ENCODE measurements at regions not wholly inside any gene's neighbourhood (a gene's known extent, or its start where the extent isn't known, plus 50 kb on each side); places are given as distances from the start of the nearest gene placed in this dataset.

DNA sequence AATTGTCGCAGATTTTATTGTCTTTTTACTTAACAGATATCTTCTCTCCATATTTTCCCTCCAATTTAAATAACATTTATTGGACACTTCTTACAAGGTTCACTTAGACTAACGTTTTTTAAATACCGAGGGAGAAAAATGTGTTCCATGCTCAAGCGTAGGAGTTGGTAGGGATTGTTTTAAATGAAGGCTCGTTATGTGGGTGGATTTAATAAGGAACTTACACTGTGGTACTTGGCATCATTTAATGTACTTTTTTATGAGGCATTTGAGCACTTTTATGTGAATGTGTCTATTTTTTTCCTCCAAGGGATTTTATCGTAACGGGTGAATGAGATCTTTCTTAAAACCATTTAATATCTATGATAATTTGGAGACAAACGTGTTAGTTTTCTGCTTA lies 125.0 kb upstream of the MTHFD1L start (continued):
- TF ChIP-seq CREB1 (CRISPR knock-in tag; IDR thresholded peaks at IDR 0.05; ENCODE audit: low read depth): no peak
- TF ChIP-seq EZH2 (IDR thresholded peaks at IDR 0.05; ENCODE audit: low read depth, unreplicated experiment): no peak
- TF ChIP-seq STAT1 (IDR thresholded peaks at IDR 0.05; ENCODE audit: unreplicated experiment): no peak
- no peak for TF ChIP-seq NANOG (IDR thresholded peaks at IDR 0.05; ENCODE audit: borderline replicate concordance)

DNA sequence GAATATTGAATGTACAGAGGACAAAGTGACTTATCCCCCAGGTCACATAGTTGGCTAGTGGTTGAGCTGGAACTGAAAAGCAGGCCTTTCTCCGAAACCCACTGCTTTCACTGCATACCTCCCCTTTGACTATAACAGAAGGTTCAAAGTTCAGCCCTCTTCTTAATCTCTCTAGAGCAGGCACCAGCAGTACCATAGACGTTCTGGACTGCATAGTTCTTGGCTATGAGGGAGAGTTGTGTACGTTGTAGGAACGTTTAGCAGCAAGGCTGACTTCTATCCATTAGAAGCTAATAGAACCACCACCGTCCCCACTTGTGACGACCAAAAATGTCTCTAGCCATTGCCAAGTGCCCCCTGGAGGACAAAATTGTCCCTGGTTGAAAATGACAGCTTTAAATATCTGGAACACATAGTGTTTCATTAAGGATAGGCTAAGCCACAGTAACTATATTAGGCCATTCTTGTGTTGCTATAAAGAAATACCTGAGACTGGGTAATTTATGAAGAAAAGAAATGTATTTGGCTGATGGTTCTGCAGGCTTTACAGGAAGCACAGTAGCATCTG lies 123.8 kb upstream of the MTHFD1L start:
- Mint-ChIP-seq H3K9me3 (no peaks in the 10 kb centered on the region), H3K4me1 (no peaks in the 10 kb centered on the region), H3K4me3 (no peak overlapping the region), H3K27ac (no peak overlapping the region), H3K36me3 (ENCODE audit: low read depth) (no peaks in the 10 kb centered on the region), H3K27me3 (ENCODE audit: insufficient read depth, low read depth, poor library complexity) (peaks cover 2% of the 10 kb centered on the region)
- Histone ChIP-seq H2AFZ (no peak overlapping the region), H3K4me3 (no peak overlapping the region), H3F3A (replicated peaks; ENCODE audit: low read depth) (no peaks in the 10 kb centered on the region), H3K36me3 (ENCODE audit: insufficient read depth) (no peaks in the 10 kb centered on the region), H3K79me2 (replicated peaks; ENCODE audit: insufficient read depth) (no peaks in the 10 kb centered on the region), H4K20me1 (replicated peaks; ENCODE audit: insufficient read depth) (no peaks in the 10 kb centered on the region), H3K9me2 (ENCODE audit: insufficient read depth) (no peaks in the 10 kb centered on the region), H3K4me2 (no peak overlapping the region), H3K27ac (ENCODE audit: low read depth) (no peak overlapping the region), H3K4me1 (ENCODE audit: insufficient read depth) (no peaks in the 10 kb centered on the region), H3K27me3 (ENCODE audit: insufficient read depth) (no peaks in the 10 kb centered on the region)
- DNase-seq (ENCODE audit: low spot score) (peak; percentile 68), ATAC-seq (peak; percentile 57; the same call in 2 of the 3 replicates)
- TF ChIP-seq, protein P1, sequence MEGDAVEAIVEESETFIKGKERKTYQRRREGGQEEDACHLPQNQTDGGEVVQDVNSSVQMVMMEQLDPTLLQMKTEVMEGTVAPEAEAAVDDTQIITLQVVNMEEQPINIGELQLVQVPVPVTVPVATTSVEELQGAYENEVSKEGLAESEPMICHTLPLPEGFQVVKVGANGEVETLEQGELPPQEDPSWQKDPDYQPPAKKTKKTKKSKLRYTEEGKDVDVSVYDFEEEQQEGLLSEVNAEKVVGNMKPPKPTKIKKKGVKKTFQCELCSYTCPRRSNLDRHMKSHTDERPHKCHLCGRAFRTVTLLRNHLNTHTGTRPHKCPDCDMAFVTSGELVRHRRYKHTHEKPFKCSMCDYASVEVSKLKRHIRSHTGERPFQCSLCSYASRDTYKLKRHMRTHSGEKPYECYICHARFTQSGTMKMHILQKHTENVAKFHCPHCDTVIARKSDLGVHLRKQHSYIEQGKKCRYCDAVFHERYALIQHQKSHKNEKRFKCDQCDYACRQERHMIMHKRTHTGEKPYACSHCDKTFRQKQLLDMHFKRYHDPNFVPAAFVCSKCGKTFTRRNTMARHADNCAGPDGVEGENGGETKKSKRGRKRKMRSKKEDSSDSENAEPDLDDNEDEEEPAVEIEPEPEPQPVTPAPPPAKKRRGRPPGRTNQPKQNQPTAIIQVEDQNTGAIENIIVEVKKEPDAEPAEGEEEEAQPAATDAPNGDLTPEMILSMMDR (conservative IDR thresholded peaks at IDR 0.05; ENCODE audit: low read depth in 2 of 2): peak; percentile 69 to 75
- no peak for TF ChIP-seq NANOG (IDR thresholded peaks at IDR 0.05; ENCODE audit: borderline replicate concordance)

DNA sequence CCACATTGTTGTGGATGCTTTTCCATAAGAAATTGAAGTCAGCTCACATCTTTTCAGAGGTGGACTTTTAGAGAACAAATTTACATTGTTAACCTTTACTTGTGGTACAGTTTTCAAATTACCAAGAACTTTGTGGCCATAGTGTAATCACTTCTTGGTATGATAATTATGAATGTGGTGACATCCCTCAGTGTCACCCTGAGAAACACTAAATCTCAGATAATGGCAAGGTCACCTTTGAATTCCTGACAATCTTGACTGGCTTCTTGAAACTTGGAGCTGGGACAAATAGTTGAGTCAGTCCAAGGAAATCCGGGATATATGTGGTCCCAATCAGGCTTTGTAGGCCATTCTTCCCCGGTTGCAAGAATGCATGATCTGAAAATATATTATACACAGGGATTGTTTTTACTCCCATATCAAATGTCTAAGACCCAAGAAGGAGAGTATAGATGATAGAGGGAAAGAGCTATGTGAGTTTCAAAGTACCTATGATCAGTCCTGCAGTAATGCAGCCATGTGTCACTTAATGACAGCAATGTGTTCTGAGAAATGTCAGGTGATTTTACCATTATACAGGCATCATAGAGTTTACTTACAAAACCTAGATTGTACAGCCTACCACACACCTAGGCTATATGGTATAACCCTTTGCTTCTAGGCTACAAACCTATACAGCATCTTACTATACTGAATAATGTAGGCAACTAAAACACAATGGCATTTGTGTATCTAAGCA lies 120.8 kb upstream of the MTHFD1L start:
- no peak overlapping the region for H3K27ac Mint-ChIP-seq
- peaks cover 2% of the 10 kb centered on the region for H3K27me3 Mint-ChIP-seq (ENCODE audit: insufficient read depth, low read depth, poor library complexity)
- Histone ChIP-seq H4K20me1 (replicated peaks; ENCODE audit: insufficient read depth) (no peaks in the 10 kb centered on the region), H3K36me3 (ENCODE audit: insufficient read depth) (no peaks in the 10 kb centered on the region), H2AFZ (no peak overlapping the region), H3F3A (replicated peaks; ENCODE audit: low read depth) (no peaks in the 10 kb centered on the region), H3K4me1 (ENCODE audit: insufficient read depth) (no peaks in the 10 kb centered on the region), H3K79me2 (replicated peaks; ENCODE audit: insufficient read depth) (no peaks in the 10 kb centered on the region), H3K4me2 (no peak overlapping the region), H3K27me3 (ENCODE audit: insufficient read depth) (no peaks in the 10 kb centered on the region), H3K9me2 (ENCODE audit: insufficient read depth) (no peaks in the 10 kb centered on the region), H3K27ac (ENCODE audit: low read depth) (no peak overlapping the region), H3K4me3 (no peak overlapping the region)
- H3K4me1 Mint-ChIP-seq: no peaks in the 10 kb centered on the region
- DNase-seq (ENCODE audit: low spot score) (no peak), ATAC-seq (no peak)
- no peak overlapping the region for H3K4me3 Mint-ChIP-seq
- H3K9me3 Mint-ChIP-seq: no peaks in the 10 kb centered on the region
- no peaks in the 10 kb centered on the region for H3K36me3 Mint-ChIP-seq (ENCODE audit: low read depth)
- TF ChIP-seq ZNF114 (CRISPR knock-in tag; IDR thresholded peaks at IDR 0.05): no peak
- no peak for TF ChIP-seq ZNF331 (CRISPR knock-in tag; IDR thresholded peaks at IDR 0.05; ENCODE audit: low read depth)
- TF ChIP-seq, protein P1 (conservative IDR thresholded peaks at IDR 0.05; ENCODE audit: low read depth in 2 of 2): no peak
- TF ChIP-seq, protein P2, sequence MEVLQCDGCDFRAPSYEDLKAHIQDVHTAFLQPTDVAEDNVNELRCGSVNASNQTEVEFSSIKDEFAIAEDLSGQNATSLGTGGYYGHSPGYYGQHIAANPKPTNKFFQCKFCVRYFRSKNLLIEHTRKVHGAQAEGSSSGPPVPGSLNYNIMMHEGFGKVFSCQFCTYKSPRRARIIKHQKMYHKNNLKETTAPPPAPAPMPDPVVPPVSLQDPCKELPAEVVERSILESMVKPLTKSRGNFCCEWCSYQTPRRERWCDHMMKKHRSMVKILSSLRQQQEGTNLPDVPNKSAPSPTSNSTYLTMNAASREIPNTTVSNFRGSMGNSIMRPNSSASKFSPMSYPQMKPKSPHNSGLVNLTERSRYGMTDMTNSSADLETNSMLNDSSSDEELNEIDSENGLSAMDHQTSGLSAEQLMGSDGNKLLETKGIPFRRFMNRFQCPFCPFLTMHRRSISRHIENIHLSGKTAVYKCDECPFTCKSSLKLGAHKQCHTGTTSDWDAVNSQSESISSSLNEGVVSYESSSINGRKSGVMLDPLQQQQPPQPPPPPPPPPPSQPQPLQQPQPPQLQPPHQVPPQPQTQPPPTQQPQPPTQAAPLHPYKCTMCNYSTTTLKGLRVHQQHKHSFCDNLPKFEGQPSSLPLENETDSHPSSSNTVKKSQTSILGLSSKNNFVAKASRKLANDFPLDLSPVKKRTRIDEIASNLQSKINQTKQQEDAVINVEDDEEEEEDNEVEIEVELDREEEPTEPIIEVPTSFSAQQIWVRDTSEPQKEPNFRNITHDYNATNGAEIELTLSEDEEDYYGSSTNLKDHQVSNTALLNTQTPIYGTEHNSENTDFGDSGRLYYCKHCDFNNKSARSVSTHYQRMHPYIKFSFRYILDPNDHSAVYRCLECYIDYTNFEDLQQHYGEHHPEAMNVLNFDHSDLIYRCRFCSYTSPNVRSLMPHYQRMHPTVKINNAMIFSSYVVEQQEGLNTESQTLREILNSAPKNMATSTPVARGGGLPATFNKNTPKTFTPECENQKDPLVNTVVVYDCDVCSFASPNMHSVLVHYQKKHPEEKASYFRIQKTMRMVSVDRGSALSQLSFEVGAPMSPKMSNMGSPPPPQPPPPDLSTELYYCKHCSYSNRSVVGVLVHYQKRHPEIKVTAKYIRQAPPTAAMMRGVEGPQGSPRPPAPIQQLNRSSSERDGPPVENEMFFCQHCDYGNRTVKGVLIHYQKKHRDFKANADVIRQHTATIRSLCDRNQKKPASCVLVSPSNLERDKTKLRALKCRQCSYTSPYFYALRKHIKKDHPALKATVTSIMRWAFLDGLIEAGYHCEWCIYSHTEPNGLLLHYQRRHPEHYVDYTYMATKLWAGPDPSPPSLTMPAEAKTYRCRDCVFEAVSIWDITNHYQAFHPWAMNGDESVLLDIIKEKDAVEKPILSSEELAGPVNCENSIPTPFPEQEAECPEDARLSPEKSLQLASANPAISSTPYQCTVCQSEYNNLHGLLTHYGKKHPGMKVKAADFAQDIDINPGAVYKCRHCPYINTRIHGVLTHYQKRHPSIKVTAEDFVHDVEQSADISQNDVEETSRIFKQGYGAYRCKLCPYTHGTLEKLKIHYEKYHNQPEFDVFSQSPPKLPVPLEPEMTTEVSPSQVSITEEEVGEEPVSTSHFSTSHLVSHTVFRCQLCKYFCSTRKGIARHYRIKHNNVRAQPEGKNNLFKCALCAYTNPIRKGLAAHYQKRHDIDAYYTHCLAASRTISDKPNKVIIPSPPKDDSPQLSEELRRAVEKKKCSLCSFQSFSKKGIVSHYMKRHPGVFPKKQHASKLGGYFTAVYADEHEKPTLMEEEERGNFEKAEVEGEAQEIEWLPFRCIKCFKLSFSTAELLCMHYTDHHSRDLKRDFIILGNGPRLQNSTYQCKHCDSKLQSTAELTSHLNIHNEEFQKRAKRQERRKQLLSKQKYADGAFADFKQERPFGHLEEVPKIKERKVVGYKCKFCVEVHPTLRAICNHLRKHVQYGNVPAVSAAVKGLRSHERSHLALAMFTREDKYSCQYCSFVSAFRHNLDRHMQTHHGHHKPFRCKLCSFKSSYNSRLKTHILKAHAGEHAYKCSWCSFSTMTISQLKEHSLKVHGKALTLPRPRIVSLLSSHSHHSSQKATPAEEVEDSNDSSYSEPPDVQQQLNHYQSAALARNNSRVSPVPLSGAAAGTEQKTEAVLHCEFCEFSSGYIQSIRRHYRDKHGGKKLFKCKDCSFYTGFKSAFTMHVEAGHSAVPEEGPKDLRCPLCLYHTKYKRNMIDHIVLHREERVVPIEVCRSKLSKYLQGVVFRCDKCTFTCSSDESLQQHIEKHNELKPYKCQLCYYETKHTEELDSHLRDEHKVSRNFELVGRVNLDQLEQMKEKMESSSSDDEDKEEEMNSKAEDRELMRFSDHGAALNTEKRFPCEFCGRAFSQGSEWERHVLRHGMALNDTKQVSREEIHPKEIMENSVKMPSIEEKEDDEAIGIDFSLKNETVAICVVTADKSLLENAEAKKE (CRISPR knock-in tag; IDR thresholded peaks at IDR 0.05): no peak
